GM12872 (cell line): ENCODE measurements at regions not wholly inside any gene's neighbourhood (a gene's known extent, or its start where the extent isn't known, plus 50 kb on each side); places are given as distances from the start of the nearest gene placed in this dataset.

ENCODE experiments used
- TF ChIP-seq, protein P1 (sequence below): IDR thresholded peaks from 3 replicates; pipeline ENCODE4 v1.5.1; 2011; ENCODE audit warnings: low read depth, mild to moderate bottlenecking, low read length, moderate library complexity; ENCODE audit not compliant: insufficient read depth

DNA sequence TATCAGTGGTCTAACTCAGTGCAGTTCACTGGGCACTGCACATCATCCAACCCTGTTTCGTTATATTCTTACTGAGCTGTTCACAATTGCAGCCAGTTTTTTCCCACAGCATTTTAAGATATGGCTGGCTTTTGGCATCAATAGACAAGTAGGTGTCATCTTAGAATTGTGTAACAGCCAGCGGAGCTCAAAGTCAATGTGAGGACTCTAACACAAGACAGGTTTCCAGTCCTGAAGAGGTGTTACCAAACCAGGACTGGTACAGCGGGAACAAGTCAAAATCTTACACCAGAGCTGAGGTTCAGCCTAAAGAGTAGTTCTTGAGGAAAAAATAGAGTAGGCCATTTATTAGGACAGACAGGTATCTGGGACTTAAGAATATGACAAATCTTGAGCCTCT lies 313.3 kb downstream of the SEC16B start:
- TF ChIP-seq, protein P1, sequence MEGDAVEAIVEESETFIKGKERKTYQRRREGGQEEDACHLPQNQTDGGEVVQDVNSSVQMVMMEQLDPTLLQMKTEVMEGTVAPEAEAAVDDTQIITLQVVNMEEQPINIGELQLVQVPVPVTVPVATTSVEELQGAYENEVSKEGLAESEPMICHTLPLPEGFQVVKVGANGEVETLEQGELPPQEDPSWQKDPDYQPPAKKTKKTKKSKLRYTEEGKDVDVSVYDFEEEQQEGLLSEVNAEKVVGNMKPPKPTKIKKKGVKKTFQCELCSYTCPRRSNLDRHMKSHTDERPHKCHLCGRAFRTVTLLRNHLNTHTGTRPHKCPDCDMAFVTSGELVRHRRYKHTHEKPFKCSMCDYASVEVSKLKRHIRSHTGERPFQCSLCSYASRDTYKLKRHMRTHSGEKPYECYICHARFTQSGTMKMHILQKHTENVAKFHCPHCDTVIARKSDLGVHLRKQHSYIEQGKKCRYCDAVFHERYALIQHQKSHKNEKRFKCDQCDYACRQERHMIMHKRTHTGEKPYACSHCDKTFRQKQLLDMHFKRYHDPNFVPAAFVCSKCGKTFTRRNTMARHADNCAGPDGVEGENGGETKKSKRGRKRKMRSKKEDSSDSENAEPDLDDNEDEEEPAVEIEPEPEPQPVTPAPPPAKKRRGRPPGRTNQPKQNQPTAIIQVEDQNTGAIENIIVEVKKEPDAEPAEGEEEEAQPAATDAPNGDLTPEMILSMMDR, result no peak

DNA sequence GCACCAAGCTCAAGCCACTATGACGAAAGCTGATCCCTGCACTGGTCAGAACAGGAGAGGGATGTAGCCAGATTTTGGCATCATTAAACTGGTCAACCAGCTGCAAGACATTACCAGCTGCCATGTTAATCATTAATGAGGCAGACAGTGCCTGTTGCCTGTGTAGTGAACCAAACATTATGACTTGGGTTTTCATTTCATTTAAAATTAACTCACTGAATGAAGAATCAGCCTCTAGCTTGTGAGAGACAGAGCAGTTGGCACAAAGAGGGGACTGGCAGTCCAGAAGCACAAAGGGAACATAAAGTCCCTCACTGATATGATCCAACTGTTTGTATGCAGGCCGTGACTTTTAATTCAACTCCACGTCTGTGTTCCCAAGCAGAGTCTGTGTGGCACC lies 318.9 kb downstream of the SEC16B start:
- TF ChIP-seq, protein P1, result no peak

DNA sequence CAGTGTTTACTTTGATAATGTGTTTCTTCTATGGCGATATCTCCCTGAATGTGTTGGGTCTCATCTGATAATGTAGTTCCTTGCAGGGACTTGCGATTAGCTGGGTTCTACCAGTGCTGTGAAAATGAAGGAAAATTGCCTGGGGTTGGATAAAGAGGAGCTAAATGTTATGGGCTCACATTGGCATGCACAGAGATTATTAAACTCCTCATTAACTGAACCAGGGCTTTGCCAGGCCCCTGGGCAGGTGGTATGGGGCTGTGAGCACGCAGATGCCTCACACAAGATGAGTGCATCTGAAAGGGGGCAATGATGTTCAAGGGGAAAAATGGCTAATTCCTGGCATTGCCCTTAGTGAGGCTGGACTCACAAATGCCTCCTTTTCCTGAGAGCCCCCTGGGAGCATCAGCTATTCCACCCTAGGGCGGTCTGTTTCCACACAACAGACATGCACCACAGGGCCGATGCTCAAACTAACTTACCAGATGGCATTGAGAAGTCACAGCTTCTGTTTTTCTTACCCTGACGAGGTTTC lies 321.1 kb downstream of the SEC16B start:
- TF ChIP-seq, protein P1, result no peak

DNA sequence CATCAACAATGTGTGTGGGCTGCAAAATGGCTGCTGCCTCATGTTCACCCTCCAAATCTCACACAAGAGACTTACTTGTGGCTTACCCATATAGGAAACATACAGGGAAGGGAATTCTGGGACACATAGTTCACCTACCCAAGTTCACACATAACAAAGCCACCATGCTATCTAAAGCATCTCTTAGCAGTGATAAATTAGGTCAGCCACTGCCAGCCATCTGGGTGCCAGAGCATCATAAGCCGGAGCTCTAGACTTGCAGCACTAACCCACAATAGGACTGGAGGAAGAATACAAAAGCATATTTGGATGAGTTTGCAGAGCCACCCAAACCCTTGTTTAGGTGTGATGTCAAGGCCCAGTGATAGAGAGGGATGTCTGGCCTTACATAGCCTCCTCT lies 321.7 kb downstream of the SEC16B start:
- TF ChIP-seq, protein P1, result no peak

DNA sequence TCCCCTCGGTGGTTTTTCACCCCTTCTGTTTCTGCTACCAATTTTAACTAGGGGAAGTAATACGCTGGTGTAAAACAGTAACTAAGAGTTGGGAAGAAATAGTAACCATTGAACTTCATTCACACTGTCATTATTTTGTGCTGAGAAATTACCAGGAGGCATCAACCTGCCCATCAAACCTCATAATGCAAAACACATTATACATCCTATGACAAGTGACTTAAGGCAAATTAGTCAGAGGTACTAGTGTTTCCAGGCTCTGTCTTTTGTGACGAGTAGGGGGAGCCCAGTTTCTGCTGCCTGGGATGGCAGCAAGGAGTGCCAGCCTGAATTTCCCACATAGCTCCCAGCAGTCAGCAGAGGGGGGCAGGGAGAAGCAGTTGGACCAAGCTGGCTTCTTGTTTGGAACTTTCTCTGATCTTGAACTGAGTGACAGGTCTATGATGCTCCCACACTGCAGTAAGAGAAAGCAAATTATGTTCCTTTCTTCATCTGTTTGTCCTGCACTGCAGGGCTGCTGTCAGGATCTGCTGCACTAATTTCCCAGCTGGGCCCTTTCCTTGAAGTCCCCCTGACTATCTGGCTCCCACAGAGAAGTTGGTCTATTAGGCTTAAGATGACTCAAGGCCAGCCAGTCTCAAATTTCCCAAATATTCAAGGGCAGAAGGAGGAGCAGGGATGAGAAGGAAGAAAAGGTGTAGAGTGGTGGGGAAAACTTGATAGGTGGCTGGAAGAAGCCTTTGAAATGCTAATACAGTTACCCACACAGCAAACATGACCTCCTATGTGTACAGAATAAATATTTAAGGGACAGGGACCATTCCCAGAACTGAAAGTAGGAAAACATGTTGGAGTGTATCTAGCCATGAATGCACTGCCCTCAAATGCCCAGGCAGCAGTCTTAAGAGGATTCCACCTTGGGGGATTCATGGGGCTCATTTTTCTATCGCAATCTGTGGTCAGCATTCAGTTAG lies 322.8 kb downstream of the SEC16B start:
- TF ChIP-seq, protein P1, result no peak

DNA sequence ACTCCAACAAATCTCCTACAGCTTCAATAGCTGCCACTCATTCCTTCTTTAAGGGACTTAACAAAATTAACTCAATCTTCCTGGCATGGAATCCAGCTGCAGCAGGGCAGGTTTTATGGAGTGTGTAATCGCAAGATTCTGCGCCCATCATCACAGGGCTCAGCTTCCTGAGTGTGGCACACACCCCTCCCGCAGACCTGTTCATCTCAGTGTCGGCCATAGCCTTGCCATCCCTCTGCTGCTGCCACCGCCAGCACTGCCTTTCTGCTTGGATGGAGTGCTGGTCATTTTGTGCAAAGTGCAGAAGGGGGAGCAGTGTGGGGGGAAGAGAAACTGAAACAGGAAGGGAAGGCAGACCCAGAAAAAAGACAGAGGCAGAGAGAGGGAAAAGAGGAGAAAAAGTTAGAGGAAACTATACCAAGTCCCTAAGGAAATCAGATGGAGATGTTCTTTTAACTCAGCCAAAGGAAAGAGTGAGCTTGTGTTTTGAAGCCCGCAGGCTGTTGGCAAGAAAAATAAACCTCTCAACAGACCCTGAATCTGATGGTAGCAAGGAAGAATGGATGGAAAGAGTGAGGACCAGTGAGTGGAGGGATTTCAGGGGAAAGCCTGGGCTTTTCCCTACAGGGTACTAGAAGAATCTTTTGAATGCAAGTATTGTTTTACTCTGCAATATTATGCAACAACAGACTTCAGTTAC lies 324.2 kb downstream of the SEC16B start:
- TF ChIP-seq, protein P1, result no peak

DNA sequence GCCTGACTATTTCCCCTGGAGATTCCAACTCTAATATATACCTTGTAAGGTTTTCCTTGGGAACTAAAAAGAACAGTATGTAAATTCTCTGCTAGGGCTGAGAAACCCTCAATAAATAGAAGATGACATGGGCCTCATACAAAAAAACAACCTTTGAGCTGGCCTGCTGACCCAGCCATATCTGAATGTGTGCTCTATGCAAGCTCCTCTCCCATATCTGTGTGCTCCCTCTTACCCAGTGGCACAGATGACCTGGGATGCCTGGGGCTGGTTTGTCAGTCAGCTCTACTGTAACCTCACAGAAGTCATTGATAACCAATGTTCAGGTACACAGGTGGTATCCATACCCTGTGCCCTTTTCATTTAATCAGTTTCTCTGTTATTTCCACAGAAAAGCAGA lies 329.2 kb downstream of the SEC16B start:
- TF ChIP-seq, protein P1, result no peak
